ENCODE measurements at regions not wholly inside any gene's neighbourhood (a gene's known extent, or its start where the extent isn't known, plus 50 kb on each side); places are given as distances from the start of the nearest gene placed in this dataset.

DNA sequence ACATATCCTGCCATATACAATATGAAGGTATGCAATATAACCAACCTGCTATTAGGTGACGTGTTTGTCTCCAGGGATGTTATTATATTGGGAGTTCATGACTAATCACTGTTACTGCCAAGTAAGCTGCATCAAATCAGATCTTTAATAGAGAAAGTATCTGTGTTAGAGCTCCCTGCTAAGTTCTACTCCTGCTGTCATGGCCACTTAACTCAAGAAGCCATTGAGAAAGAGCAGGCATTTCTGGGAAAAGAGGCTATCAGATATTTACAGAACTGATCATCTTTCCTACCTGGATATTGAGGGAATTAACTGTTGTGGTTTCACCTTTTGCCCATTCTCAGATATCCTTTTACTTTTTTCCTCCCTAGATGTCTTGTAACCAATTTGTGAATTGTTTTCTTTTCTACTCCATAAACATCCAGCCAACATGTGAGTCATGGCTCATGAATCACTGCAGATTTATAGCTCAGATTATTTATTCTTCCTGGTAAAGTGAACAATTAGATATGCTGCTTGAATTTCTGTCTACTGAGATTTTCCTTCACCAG is 634.8 kb upstream of the FAM174A start:
- WGBS, 2 donors = 45 to 58% methylated on average over 1 of the region's 1 CpG

DNA sequence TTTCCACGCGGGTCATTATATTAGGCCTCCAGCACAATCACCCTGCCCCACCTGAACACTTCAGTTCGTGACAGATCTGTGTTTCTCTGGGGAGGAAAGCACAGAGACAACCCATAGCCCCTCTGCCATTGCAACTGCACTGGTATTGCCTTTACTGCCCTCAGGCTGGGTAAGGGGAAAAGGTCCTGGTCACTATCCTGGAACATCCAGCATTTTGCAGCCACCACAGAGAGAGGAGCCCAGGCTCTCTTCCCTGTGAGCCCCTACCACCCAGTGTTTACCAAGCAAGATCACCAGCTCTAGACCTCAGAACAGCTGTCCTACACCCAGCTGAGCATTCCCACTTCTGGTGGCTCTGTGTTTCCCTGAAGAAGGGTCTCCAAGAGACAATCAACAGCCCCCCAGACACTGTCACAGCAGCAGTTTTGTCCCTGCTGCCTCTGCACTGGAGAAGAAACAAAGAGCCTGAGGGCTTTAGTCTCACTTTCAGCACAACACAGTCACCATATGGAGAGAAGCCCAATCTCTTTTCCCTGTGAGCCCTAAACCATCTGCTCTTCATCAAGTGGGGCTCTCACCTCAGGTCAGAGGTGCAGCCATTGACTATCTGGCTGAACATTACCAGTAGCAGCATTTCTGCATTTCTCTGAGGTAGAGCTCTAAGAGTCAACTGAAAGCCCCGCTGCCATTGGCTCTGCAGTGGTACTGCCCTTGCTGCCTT is 655.2 kb upstream of the FAM174A start:
- 86 to 90% methylated on average over 2 to 4 of the region's 4 CpGs for WGBS, 2 donors

More for the DNA sequence above, 634.8 kb upstream of the FAM174A start:
- TF ChIP-seq POLR2A (IDR thresholded peaks at IDR 0.05) = no peak
- TF ChIP-seq, protein P1, sequence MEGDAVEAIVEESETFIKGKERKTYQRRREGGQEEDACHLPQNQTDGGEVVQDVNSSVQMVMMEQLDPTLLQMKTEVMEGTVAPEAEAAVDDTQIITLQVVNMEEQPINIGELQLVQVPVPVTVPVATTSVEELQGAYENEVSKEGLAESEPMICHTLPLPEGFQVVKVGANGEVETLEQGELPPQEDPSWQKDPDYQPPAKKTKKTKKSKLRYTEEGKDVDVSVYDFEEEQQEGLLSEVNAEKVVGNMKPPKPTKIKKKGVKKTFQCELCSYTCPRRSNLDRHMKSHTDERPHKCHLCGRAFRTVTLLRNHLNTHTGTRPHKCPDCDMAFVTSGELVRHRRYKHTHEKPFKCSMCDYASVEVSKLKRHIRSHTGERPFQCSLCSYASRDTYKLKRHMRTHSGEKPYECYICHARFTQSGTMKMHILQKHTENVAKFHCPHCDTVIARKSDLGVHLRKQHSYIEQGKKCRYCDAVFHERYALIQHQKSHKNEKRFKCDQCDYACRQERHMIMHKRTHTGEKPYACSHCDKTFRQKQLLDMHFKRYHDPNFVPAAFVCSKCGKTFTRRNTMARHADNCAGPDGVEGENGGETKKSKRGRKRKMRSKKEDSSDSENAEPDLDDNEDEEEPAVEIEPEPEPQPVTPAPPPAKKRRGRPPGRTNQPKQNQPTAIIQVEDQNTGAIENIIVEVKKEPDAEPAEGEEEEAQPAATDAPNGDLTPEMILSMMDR (IDR thresholded peaks at IDR 0.05) = no peak
- no peak for DNase-seq
- no peaks in the 10 kb centered on the region for H3K36me3 ChIP-seq
- H3K27me3 ChIP-seq = no peaks in the 10 kb centered on the region
- H3K4me1 ChIP-seq = no peaks in the 10 kb centered on the region
- intact Hi-C loops (cut with DNase I) = no loop called here
- no peak overlapping the region for H3K27ac ChIP-seq
- H3K9me3 ChIP-seq = no peaks in the 10 kb centered on the region
- H3K4me3 ChIP-seq = no peak overlapping the region

DNA sequence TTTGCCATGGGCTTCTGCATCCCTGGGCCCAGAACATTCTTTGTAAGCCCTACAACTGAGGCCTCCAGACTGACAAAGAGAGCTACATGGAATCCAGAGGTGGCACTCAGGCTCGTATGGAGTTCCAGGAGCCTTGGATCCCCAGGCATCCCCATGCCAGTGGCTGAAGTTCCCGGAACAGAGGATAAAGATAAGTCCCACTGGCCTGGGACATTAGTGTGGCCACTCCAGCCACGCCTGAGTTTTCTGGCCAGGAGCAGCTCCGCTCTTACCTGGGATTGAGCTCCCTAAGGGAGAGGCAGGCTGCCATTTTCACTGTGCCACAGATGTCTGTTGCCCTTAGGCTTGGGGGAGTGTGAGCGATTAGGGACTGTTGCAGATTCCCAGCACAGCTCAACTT is 656.3 kb upstream of the FAM174A start:
- Histone ChIP-seq H3K9me3 (peaks cover 0 to 4% (median 0%) of the 10 kb centered on the region in 3 donors), H3K27ac (no peak overlapping the region), H3K27me3 (no peaks in the 10 kb centered on the region), H3K4me3 (no peak overlapping the region), H3K36me3 (no peaks in the 10 kb centered on the region), H3K4me1 (no peaks in the 10 kb centered on the region)
- intact Hi-C loops (cut with DNase I) = no loop called here
- TF ChIP-seq, protein P1 (IDR thresholded peaks at IDR 0.05) = no peak
- no peak for TF ChIP-seq POLR2A (IDR thresholded peaks at IDR 0.05)
- no peak for DNase-seq
- 76 to 100% methylated on average over 1 to 5 of the region's 5 CpGs for WGBS, 2 donors

More for the DNA sequence above, 655.2 kb upstream of the FAM174A start:
- peaks cover 0 to 4% (median 0%) of the 10 kb centered on the region in 3 donors for H3K9me3 ChIP-seq
- TF ChIP-seq, protein P1 (IDR thresholded peaks at IDR 0.05) = no peak
- no peak for TF ChIP-seq POLR2A (IDR thresholded peaks at IDR 0.05)
- H3K27me3 ChIP-seq = no peaks in the 10 kb centered on the region
- H3K36me3 ChIP-seq = no peaks in the 10 kb centered on the region
- H3K4me3 ChIP-seq = no peak overlapping the region
- no peak overlapping the region for H3K27ac ChIP-seq
- intact Hi-C loops (cut with DNase I) = no loop called here
- DNase-seq = no peak
- H3K4me1 ChIP-seq = no peaks in the 10 kb centered on the region

DNA sequence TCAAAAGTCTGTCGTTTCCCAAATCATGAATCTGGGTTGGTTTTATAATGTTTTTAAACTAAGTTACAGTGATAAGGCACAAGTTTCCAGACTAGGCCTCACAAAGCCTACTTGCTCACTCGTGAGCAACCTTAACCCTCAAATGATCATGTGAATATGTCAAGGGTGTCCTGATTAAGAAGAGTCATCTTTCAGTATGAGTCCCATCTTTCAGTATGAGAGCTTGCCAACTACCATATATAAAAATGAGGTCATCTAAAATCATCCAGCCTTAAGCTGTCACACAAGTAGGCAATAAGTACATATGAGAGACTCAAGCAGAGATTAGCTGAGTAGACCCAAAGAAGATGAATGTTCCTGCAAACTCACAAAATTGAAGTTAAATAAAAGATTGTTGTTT is 668.4 kb upstream of the FAM174A start:
- DNase-seq = no peak
- 44 to 51% methylated on average over 2 of the region's 2 CpGs for WGBS, 2 donors
- TF ChIP-seq, protein P1 (IDR thresholded peaks at IDR 0.05) = no peak
- TF ChIP-seq POLR2A (IDR thresholded peaks at IDR 0.05) = no peak

DNA sequence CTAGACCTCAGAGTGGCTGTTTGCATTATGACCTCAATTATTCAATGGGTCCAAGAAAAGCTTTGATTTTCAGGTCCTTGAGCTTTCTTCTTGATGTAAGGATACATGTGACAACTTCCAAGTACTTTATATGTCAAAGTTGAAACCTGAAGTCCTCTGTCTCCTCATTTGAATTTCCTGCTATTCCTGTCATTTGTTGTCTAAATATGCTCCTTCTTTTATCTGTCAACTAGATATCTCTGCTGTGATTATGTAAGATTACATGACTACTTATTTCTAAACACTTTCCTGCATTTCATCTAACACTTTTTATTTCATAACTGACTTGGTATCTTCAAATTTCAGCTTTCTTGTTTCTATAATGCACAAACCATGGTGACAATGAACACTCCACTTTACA is 670.0 kb upstream of the FAM174A start:
- H3K27me3 ChIP-seq = no peaks in the 10 kb centered on the region
- TF ChIP-seq POLR2A (IDR thresholded peaks at IDR 0.05) = no peak
- TF ChIP-seq, protein P1 (IDR thresholded peaks at IDR 0.05) = no peak
- H3K27ac ChIP-seq = no peak overlapping the region
- H3K4me3 ChIP-seq = no peak overlapping the region
- no peaks in the 10 kb centered on the region for H3K4me1 ChIP-seq
- no peaks in the 10 kb centered on the region for H3K36me3 ChIP-seq
- intact Hi-C loops (cut with DNase I) = no loop called here
- no peak for DNase-seq
- no peaks in the 10 kb centered on the region for H3K9me3 ChIP-seq

More for the DNA sequence above, 668.4 kb upstream of the FAM174A start:
- no peaks in the 10 kb centered on the region for H3K36me3 ChIP-seq
- no peaks in the 10 kb centered on the region for H3K27me3 ChIP-seq
- intact Hi-C loops (cut with DNase I) = no loop called here
- no peaks in the 10 kb centered on the region for H3K4me1 ChIP-seq
- H3K27ac ChIP-seq = no peak overlapping the region
- H3K4me3 ChIP-seq = no peak overlapping the region
- H3K9me3 ChIP-seq = no peaks in the 10 kb centered on the region

All from esophagus squamous epithelium (tissue), 5 donors.